Keratinocyte (primary cell): ENCODE measurements at regions not wholly inside any gene's neighbourhood (a gene's known extent, or its start where the extent isn't known, plus 50 kb on each side); places are given as distances from the start of the nearest gene placed in this dataset.

ENCODE experiments used
- DNase-seq: peaks from one replicate; pipeline ENCODE4 v3.0.0-alpha.2; 2011; ENCODE audit warnings: low read depth, missing footprints, low spot score
- FAIRE-seq: peaks from 2 replicates; lab custom pipeline; 2011; peaks lifted over from hg19 to GRCh38; lab: Jason Lieb, UNC
- H2AFZ ChIP-seq: 2 replicates; pipeline ENCODE4 v1.6.0; 2012; ENCODE audit warnings: low read length, control low read depth, inconsistent platforms; ENCODE audit not compliant: control insufficient read depth
- H3K27ac ChIP-seq: 2 replicates; pipeline ENCODE4 v1.5.1; 2011; ENCODE audit warnings: low read length; ENCODE audit not compliant: control insufficient read depth, insufficient read depth
- H3K27me3 ChIP-seq: 3 replicates; pipeline ENCODE4 v1.6.0; 2011; ENCODE audit warnings: low read length; ENCODE audit not compliant: control insufficient read depth, insufficient read depth; ENCODE audit errors: extremely low read depth
- H3K36me3 ChIP-seq, 2 experiments: 2 replicates in 1 of 2; 3 replicates in 1 of 2; pipeline ENCODE4 v1.5.1; 2011; ENCODE audit warnings: low read length in 2 of 2, mild to moderate bottlenecking in 1 of 2; ENCODE audit not compliant: control insufficient read depth in 2 of 2, insufficient read depth in 2 of 2; ENCODE audit errors: extremely low read depth in 1 of 2
- H3K4me1 ChIP-seq: 3 replicates; pipeline ENCODE4 v1.5.1; 2011; ENCODE audit warnings: low read length; ENCODE audit not compliant: control insufficient read depth, insufficient read depth; ENCODE audit errors: extremely low read depth
- H3K4me2 ChIP-seq: 3 replicates; pipeline ENCODE4 v1.6.0; 2011; ENCODE audit warnings: low read depth, low read length; ENCODE audit not compliant: control insufficient read depth, insufficient read depth; ENCODE audit errors: extremely low read depth
- H3K4me3 ChIP-seq, 3 experiments: fragments of 200-600 bp in 1 of 3; sonication (generic) in 1 of 3; 2 replicates in 2 of 3; 3 replicates in 1 of 3; pipeline ENCODE4 v1.5.1; 2011 to 2016; ENCODE audit warnings: low read length in 3 of 3, mild to moderate bottlenecking in 3 of 3, control low read depth in 2 of 3, inconsistent platforms in 1 of 3, low read depth in 1 of 3, mixed read lengths in 1 of 3, mixed run types in 1 of 3, moderate library complexity in 1 of 3; ENCODE audit not compliant: control insufficient read depth in 2 of 3, insufficient read depth in 2 of 3; ENCODE audit errors: extremely low read depth in 1 of 3
- H3K79me2 ChIP-seq: 2 replicates; pipeline ENCODE4 v1.6.0; 2012; ENCODE audit warnings: low read length; ENCODE audit not compliant: control insufficient read depth, insufficient read depth
- H3K9ac ChIP-seq: 3 replicates; pipeline ENCODE4 v1.6.0; 2011; ENCODE audit warnings: low read length; ENCODE audit not compliant: control insufficient read depth, insufficient read depth; ENCODE audit errors: extremely low read depth
- H3K9me1 ChIP-seq: 3 replicates; pipeline ENCODE4 v1.6.0; 2011; ENCODE audit warnings: low read length; ENCODE audit not compliant: control insufficient read depth, insufficient read depth; ENCODE audit errors: extremely low read depth
- H3K9me3 ChIP-seq: 2 replicates; pipeline ENCODE4 v1.5.1; 2012; ENCODE audit warnings: low read depth, low read length; ENCODE audit not compliant: control insufficient read depth
- H4K20me1 ChIP-seq: 3 replicates; pipeline ENCODE4 v1.6.0; 2011; ENCODE audit warnings: low read length; ENCODE audit not compliant: control insufficient read depth, insufficient read depth; ENCODE audit errors: extremely low read depth
- CTCF ChIP-seq, 3 experiments: IDR thresholded peaks in 1 of 3; conservative IDR thresholded peaks in 1 of 3; optimal IDR thresholded peaks in 1 of 3; 2 replicates in 2 of 3; 3 replicates in 1 of 3; pipeline versions ENCODE3 to v1.5.1; 2011; ENCODE audit warnings: low read length in 3 of 3, mild to moderate bottlenecking in 3 of 3, moderate library complexity in 2 of 3, control low read depth in 1 of 3, inconsistent platforms in 1 of 3; ENCODE audit not compliant: insufficient read depth in 2 of 3; ENCODE audit errors: extremely low read depth in 1 of 3
- EZH2 ChIP-seq: IDR thresholded peaks from one replicate; pipeline ENCODE4 v1.6.1; 2012; ENCODE audit warnings: inconsistent platforms, mild to moderate bottlenecking, low read length, moderate library complexity
- dilution Hi-C: fragments of 300-500 bp; cut with MboI; formaldehyde crosslinking; loops from one replicate; pipeline ENCODE4 v1.7.0; 2020; ENCODE audit warnings: low sequenced_read_pairs; ENCODE audit not compliant: extremely low pct_ligation_motif_present

- no peaks in the 10 kb centered on the region for H3K27me3 ChIP-seq
- H3K4me1 ChIP-seq, result no peaks in the 10 kb centered on the region
- TF ChIP-seq CTCF (optimal IDR thresholded peaks at IDR 0.05 in 1 of 3, IDR thresholded peaks at IDR 0.05 in 1 of 3, conservative IDR thresholded peaks at IDR 0.05 in 1 of 3; ENCODE audit: extremely low read depth in 1 of 3, insufficient read depth in 2 of 3, low read length in 3 of 3), result no peak
- no peak for TF ChIP-seq EZH2
- no peaks in the 10 kb centered on the region for H4K20me1 ChIP-seq
- no peaks in the 10 kb centered on the region for H3K9me3 ChIP-seq
- no peak overlapping the region for H3K4me3 ChIP-seq
- no peak overlapping the region for H3K4me2 ChIP-seq
- H3K9me1 ChIP-seq, result no peaks in the 10 kb centered on the region
- FAIRE-seq, result no peak
- no peak for DNase-seq
- no peak overlapping the region for H3K27ac ChIP-seq
- no peaks in the 10 kb centered on the region for H3K79me2 ChIP-seq
- no peak overlapping the region for H2AFZ ChIP-seq
- no peak overlapping the region for H3K9ac ChIP-seq
- no peaks in the 10 kb centered on the region for H3K36me3 ChIP-seq
- dilution Hi-C loops, result no loop called here
Observed at GRCh38 chr1:229180161-229180560, 90.8 kb upstream of the RAB4A start.

- Histone ChIP-seq H3K79me2 (no peaks in the 10 kb centered on the region), H3K4me3 (no peak overlapping the region), H3K4me1 (no peaks in the 10 kb centered on the region), H4K20me1 (no peaks in the 10 kb centered on the region), H3K36me3 (no peaks in the 10 kb centered on the region), H3K4me2 (no peak overlapping the region), H3K27ac (no peak overlapping the region), H3K9me1 (no peaks in the 10 kb centered on the region), H3K9ac (no peak overlapping the region), H3K9me3 (no peaks in the 10 kb centered on the region), H3K27me3 (no peaks in the 10 kb centered on the region), H2AFZ (no peak overlapping the region)
- no peak for FAIRE-seq
- no peak for DNase-seq
- dilution Hi-C loops, result no loop called here
- TF ChIP-seq EZH2, result no peak
- TF ChIP-seq CTCF (optimal IDR thresholded peaks at IDR 0.05 in 1 of 3, IDR thresholded peaks at IDR 0.05 in 1 of 3, conservative IDR thresholded peaks at IDR 0.05 in 1 of 3; ENCODE audit: extremely low read depth in 1 of 3, insufficient read depth in 2 of 3, low read length in 3 of 3), result no peak
Observed at GRCh38 chr1:229181419-229181818, 89.5 kb upstream of the RAB4A start.
